Fibroblast of lung (primary cell): ENCODE measurements at regions not wholly inside any gene's neighbourhood (a gene's known extent, or its start where the extent isn't known, plus 50 kb on each side); places are given as distances from the start of the nearest gene placed in this dataset.

Experiments used
- EZH2 ChIP-seq: IDR thresholded peaks from 2 replicates; pipeline ENCODE4 v1.5.1; 2012; ENCODE audit warnings: low read length, control low read depth, mild to moderate bottlenecking; ENCODE audit errors: missing control alignments
- TF ChIP-seq, protein P1 (sequence below), 2 donors: IDR thresholded peaks in 1 of 2; conservative IDR thresholded peaks in 1 of 2; 1 replicate in 1 of 2; 2 replicates in 1 of 2; pipeline ENCODE4 v1.5.1; 2011 to 2012; ENCODE audit warnings: low read length in 2 of 2, control low read depth in 1 of 2, inconsistent platforms in 1 of 2, low read depth in 1 of 2, mild to moderate bottlenecking in 1 of 2

DNA sequence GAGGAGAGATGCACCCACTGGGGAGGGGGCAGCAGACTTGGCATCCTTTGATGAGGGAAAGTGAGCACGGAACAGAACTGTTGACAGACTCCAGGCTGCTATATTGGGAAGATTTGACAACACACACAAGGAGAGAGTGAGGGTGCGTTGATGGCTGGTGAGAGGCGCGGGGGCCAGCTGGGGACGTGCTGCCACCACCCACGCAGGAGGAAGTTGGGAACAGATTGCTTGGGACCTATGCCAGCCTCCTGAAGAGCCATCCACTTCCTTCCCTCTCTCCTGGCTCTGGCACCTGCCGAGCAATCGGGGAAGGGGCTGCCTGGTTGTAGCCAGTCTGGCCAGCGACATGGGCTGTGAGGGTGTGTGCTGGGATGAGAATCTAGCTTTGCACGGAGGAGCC, 223.7 kb upstream of the CSF3R start:
- TF ChIP-seq, protein P1, sequence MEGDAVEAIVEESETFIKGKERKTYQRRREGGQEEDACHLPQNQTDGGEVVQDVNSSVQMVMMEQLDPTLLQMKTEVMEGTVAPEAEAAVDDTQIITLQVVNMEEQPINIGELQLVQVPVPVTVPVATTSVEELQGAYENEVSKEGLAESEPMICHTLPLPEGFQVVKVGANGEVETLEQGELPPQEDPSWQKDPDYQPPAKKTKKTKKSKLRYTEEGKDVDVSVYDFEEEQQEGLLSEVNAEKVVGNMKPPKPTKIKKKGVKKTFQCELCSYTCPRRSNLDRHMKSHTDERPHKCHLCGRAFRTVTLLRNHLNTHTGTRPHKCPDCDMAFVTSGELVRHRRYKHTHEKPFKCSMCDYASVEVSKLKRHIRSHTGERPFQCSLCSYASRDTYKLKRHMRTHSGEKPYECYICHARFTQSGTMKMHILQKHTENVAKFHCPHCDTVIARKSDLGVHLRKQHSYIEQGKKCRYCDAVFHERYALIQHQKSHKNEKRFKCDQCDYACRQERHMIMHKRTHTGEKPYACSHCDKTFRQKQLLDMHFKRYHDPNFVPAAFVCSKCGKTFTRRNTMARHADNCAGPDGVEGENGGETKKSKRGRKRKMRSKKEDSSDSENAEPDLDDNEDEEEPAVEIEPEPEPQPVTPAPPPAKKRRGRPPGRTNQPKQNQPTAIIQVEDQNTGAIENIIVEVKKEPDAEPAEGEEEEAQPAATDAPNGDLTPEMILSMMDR (conservative IDR thresholded peaks at IDR 0.05 in 1 of 2, IDR thresholded peaks at IDR 0.05 in 1 of 2; ENCODE audit: low read depth in 1 of 2, low read length in 2 of 2), result no peak
- TF ChIP-seq EZH2, result no peak
